Testis (tissue), 2 donors: ENCODE measurements at regions not wholly inside any gene's neighbourhood (a gene's known extent, or its start where the extent isn't known, plus 50 kb on each side); places are given as distances from the start of the nearest gene placed in this dataset.

Experiments used
- CTCF ChIP-seq, 3 experiments: fragments of 450-650 bp in 2 of 3; fragments of 200-600 bp in 1 of 3; sonication (generic) in 1 of 3; IDR thresholded peaks; one replicate each; pipeline ENCODE4 v1.5.1; 2016 to 2019; ENCODE audit warnings: antibody characterized with exemption in 3 of 3, mild to moderate bottlenecking in 2 of 3, moderate library complexity in 1 of 3
- POLR2A ChIP-seq: fragments of 450-650 bp; IDR thresholded peaks from one replicate; pipeline ENCODE4 v1.6.1; 2017; ENCODE audit warnings: antibody characterized with exemption, mild to moderate bottlenecking, moderate library complexity

GRCh38 chr6:11851387-11851786, 72.8 kb upstream of the ADTRP start:
- TF ChIP-seq POLR2A (no peak), CTCF (IDR thresholded peaks at IDR 0.05) (no peak)
